H9 (cell line): ENCODE measurements at regions not wholly inside any gene's neighbourhood (a gene's known extent, or its start where the extent isn't known, plus 50 kb on each side); places are given as distances from the start of the nearest gene placed in this dataset.

ENCODE experiments used
- DNase-seq: peaks from one replicate; pipeline ENCODE4 v3.0.0-alpha.2; 2017
- H2AFZ ChIP-seq: one replicate; pipeline ENCODE4 v1.6.1; 2013; ENCODE audit warnings: mild to moderate bottlenecking, low read length, control low read depth, moderate library complexity
- H2AK5ac ChIP-seq: 2 replicates; pipeline ENCODE4 v1.6.1; 2013; ENCODE audit warnings: low read length, control low read depth, mixed read lengths; ENCODE audit not compliant: insufficient read length
- H2BK120ac ChIP-seq: one replicate; pipeline ENCODE4 v1.6.1; 2013; ENCODE audit warnings: low read depth, mild to moderate bottlenecking, low read length, control low read depth, inconsistent platforms; ENCODE audit not compliant: poor library complexity, severe bottlenecking
- H2BK12ac ChIP-seq: 2 replicates; pipeline ENCODE4 v1.6.1; 2013; ENCODE audit warnings: low read length, control low read depth, mixed read lengths, low read depth; ENCODE audit not compliant: insufficient read length
- H2BK15ac ChIP-seq: 2 replicates; pipeline ENCODE4 v1.6.1; 2013; ENCODE audit warnings: low read depth, low read length, control low read depth
- H2BK20ac ChIP-seq: one replicate; pipeline ENCODE4 v1.6.1; 2013; ENCODE audit warnings: low read depth, mild to moderate bottlenecking, low read length, control low read depth, inconsistent platforms; ENCODE audit not compliant: poor library complexity, severe bottlenecking
- H2BK5ac ChIP-seq: 2 replicates; pipeline ENCODE4 v1.6.1; 2013; ENCODE audit warnings: low read length, control low read depth, mixed read lengths; ENCODE audit not compliant: insufficient read length
- H3K14ac ChIP-seq: 2 replicates; pipeline ENCODE4 v1.6.1; 2013; ENCODE audit warnings: low read length, control low read depth; ENCODE audit not compliant: insufficient read depth
- H3K18ac ChIP-seq: 2 replicates; pipeline ENCODE4 v1.6.1; 2013; ENCODE audit warnings: low read depth, mild to moderate bottlenecking, mixed read lengths, low read length, control low read depth; ENCODE audit not compliant: insufficient read length
- H3K23ac ChIP-seq: 2 replicates; pipeline ENCODE4 v1.6.1; 2013; ENCODE audit warnings: low read length, control low read depth, mixed read lengths, low read depth; ENCODE audit not compliant: insufficient read length
- H3K23me2 ChIP-seq: 2 replicates; pipeline ENCODE4 v1.6.1; 2013; ENCODE audit warnings: low read depth, mild to moderate bottlenecking, mixed read lengths, low read length, control low read depth; ENCODE audit not compliant: insufficient read length, poor library complexity, severe bottlenecking
- H3K27ac ChIP-seq: 2 replicates; pipeline ENCODE4 v1.5.1; 2013; ENCODE audit warnings: low read length, control low read depth, mixed read lengths, low read depth; ENCODE audit not compliant: insufficient read length
- H3K27me3 ChIP-seq: 2 replicates; pipeline ENCODE4 v1.6.1; 2013; ENCODE audit warnings: low read length, control low read depth, inconsistent platforms; ENCODE audit not compliant: insufficient read depth
- H3K4ac ChIP-seq: 2 replicates; pipeline ENCODE4 v1.6.1; 2013; ENCODE audit warnings: low read depth, mild to moderate bottlenecking, control low read depth, inconsistent platforms, low read length, moderate library complexity
- H3K4me1 ChIP-seq: 2 replicates; pipeline ENCODE4 v1.6.1; 2013; ENCODE audit warnings: low read length, control low read depth, inconsistent platforms; ENCODE audit not compliant: insufficient read depth
- H3K4me2 ChIP-seq: 2 replicates; pipeline ENCODE4 v1.6.1; 2013; ENCODE audit warnings: low read length, control low read depth, mixed read lengths; ENCODE audit not compliant: insufficient read length, insufficient read depth
- H3K56ac ChIP-seq: 2 replicates; pipeline ENCODE4 v1.6.1; 2013; ENCODE audit warnings: low read depth, mild to moderate bottlenecking, mixed read lengths, low read length, control low read depth; ENCODE audit not compliant: insufficient read length
- H3K79me1 ChIP-seq: 2 replicates; pipeline ENCODE4 v1.6.1; 2013; ENCODE audit warnings: low read depth, mild to moderate bottlenecking, moderate library complexity, low read length, control low read depth, inconsistent platforms; ENCODE audit not compliant: insufficient read depth, poor library complexity, severe bottlenecking
- H3K79me2 ChIP-seq: 2 replicates; pipeline ENCODE4 v1.6.1; 2013; ENCODE audit warnings: low read length, control low read depth, inconsistent platforms; ENCODE audit not compliant: insufficient read depth
- H3K9ac ChIP-seq: 2 replicates; pipeline ENCODE4 v1.6.1; 2013; ENCODE audit warnings: low read length, control low read depth, mixed read lengths; ENCODE audit not compliant: insufficient read length; ENCODE audit errors: extremely low read depth
- H3K9me3 ChIP-seq: one replicate; pipeline ENCODE4 v1.6.1; 2013; ENCODE audit warnings: low read depth, low read length, inconsistent platforms; ENCODE audit not compliant: control insufficient read depth
- H3T11ph ChIP-seq: one replicate; pipeline ENCODE4 v1.6.1; 2013; ENCODE audit warnings: mild to moderate bottlenecking, low read length, control low read depth, inconsistent platforms
- H4K20me1 ChIP-seq: one replicate; pipeline ENCODE4 v1.6.1; 2013; ENCODE audit not compliant: control insufficient read depth, insufficient read length, insufficient read depth
- H4K5ac ChIP-seq: 2 replicates; pipeline ENCODE4 v1.6.1; 2013; ENCODE audit warnings: low read depth, mild to moderate bottlenecking, mixed read lengths, low read length, control low read depth; ENCODE audit not compliant: insufficient read length
- H4K8ac ChIP-seq: replicated peaks from 2 replicates; pipeline ENCODE4 v1.6.1; 2013; ENCODE audit warnings: low read length, control low read depth, mixed read lengths, low read depth; ENCODE audit not compliant: insufficient read length
- H4K91ac ChIP-seq: 2 replicates; pipeline ENCODE4 v1.6.1; 2013; ENCODE audit warnings: low read depth, mild to moderate bottlenecking, moderate library complexity, mixed read lengths, low read length, control low read depth; ENCODE audit not compliant: insufficient read length
- H3K27ac Mint-ChIP-seq, 3 experiments: 2 replicates in 2 of 3; 3 replicates in 1 of 3; pipeline ENCODE4 v1.8.0; 2020 to 2021; ENCODE audit warnings: mixed read lengths in 3 of 3, mild to moderate bottlenecking in 1 of 3, moderate library complexity in 1 of 3
- H3K27me3 Mint-ChIP-seq: 2 replicates; pipeline ENCODE4 v1.8.0; 2021; ENCODE audit warnings: low read depth, mild to moderate bottlenecking, moderate library complexity, mixed read lengths
- H3K36me3 Mint-ChIP-seq, 3 experiments: 2 replicates in 2 of 3; 3 replicates in 1 of 3; pipeline ENCODE4 v1.8.0; 2020 to 2021; ENCODE audit warnings: low read depth in 3 of 3, mixed read lengths in 3 of 3; ENCODE audit not compliant: insufficient read depth in 1 of 3
- H3K4me1 Mint-ChIP-seq, 2 experiments: 2 replicates each; pipeline ENCODE4 v1.8.0; 2020; ENCODE audit warnings: mixed read lengths in 2 of 2
- H3K4me3 Mint-ChIP-seq, 2 experiments: 2 replicates in 1 of 2; 3 replicates in 1 of 2; pipeline ENCODE4 v1.8.0; 2020 to 2021; ENCODE audit warnings: mild to moderate bottlenecking in 2 of 2, mixed read lengths in 2 of 2, moderate library complexity in 1 of 2
- H3K9me3 Mint-ChIP-seq, 2 experiments: 2 replicates in 1 of 2; 3 replicates in 1 of 2; pipeline ENCODE4 v1.8.0; 2020; ENCODE audit warnings: mild to moderate bottlenecking in 2 of 2, mixed read lengths in 2 of 2, moderate library complexity in 1 of 2
- WGBS: extraction: QIAGEN DNeasy Blood & Tissue Kit; methylation state at CpG from one replicate; pipeline ENCODE4 v1.1.7; 2013; ENCODE audit warnings: missing lambda C conversion rate, low lambda C conversion rate, mixed read lengths; ENCODE audit not compliant: insufficient read length; ENCODE audit errors: extremely low coverage; 5-methylcytosine and 5-hydroxymethylcytosine counted together
- TF ChIP-seq, protein P1 (sequence below): fragments of 200-600 bp; sonication (generic); conservative IDR thresholded peaks from 3 replicates; pipeline ENCODE4 v1.8.0; 2021; ENCODE audit warnings: antibody characterized with exemption, mild to moderate bottlenecking

- no CpG with 5 or more reads among the region's 9 CpGs for WGBS
- Histone ChIP-seq H2BK15ac (no peak overlapping the region), H3K56ac (no peak overlapping the region), H2BK120ac (no peak overlapping the region), H4K91ac (peak overlapping the region; percentile 14), H3K27ac (no peak overlapping the region), H3K4me1 (no peaks in the 10 kb centered on the region), H2AFZ (no peak overlapping the region), H2BK12ac (no peak overlapping the region), H2AK5ac (no peak overlapping the region), H3K9me3 (no peaks in the 10 kb centered on the region), H4K8ac (no peak overlapping the region), H3K79me2 (no peaks in the 10 kb centered on the region), H3T11ph (no peak overlapping the region), H3K4me2 (no peak overlapping the region), H3K14ac (no peak overlapping the region), H3K18ac (no peak overlapping the region), H3K79me1 (no peaks in the 10 kb centered on the region), H3K23ac (no peak overlapping the region), H3K23me2 (no peaks in the 10 kb centered on the region), H2BK20ac (no peak overlapping the region), H4K20me1 (no peaks in the 10 kb centered on the region), H3K9ac (no peak overlapping the region), H2BK5ac (no peak overlapping the region), H3K27me3 (no peaks in the 10 kb centered on the region), H3K4ac (no peak overlapping the region), H4K5ac (no peak overlapping the region)
- peaks cover 3 to 7% of the 10 kb centered on the region in 2 experiments; a peak in 2 of 4 replicates for H3K4me1 Mint-ChIP-seq
- no peak overlapping the region for H3K27ac Mint-ChIP-seq
- 0 out of 7 replicates have a peak, but pooled peaks cover 0 to 2% (median 0%) of the 10 kb centered on the region in 3 experiments for H3K36me3 Mint-ChIP-seq
- no peak for DNase-seq
- TF ChIP-seq, protein P1, sequence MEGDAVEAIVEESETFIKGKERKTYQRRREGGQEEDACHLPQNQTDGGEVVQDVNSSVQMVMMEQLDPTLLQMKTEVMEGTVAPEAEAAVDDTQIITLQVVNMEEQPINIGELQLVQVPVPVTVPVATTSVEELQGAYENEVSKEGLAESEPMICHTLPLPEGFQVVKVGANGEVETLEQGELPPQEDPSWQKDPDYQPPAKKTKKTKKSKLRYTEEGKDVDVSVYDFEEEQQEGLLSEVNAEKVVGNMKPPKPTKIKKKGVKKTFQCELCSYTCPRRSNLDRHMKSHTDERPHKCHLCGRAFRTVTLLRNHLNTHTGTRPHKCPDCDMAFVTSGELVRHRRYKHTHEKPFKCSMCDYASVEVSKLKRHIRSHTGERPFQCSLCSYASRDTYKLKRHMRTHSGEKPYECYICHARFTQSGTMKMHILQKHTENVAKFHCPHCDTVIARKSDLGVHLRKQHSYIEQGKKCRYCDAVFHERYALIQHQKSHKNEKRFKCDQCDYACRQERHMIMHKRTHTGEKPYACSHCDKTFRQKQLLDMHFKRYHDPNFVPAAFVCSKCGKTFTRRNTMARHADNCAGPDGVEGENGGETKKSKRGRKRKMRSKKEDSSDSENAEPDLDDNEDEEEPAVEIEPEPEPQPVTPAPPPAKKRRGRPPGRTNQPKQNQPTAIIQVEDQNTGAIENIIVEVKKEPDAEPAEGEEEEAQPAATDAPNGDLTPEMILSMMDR, result no peak
- H3K27me3 Mint-ChIP-seq, result peaks cover 9% of the 10 kb centered on the region
- H3K4me3 Mint-ChIP-seq, result no peak overlapping the region
- no peaks in the 10 kb centered on the region for H3K9me3 Mint-ChIP-seq
These were observed 144.5 kb downstream of the INSIG2 start for GRCh38 chr2:118232796-118233195.
